ENCODE measurements at regions not wholly inside any gene's neighbourhood (a gene's known extent, or its start where the extent isn't known, plus 50 kb on each side); places are given as distances from the start of the nearest gene placed in this dataset.

GRCh38 chr15:70361106-70361505 is 263.4 kb upstream of the TLE3 start:
- DNase-seq = no peak

- no peak for DNase-seq
Measured at GRCh38 chr15:70358871-70359647, 261.3 kb upstream of the TLE3 start.

GRCh38 chr15:70358011-70358819 is 260.5 kb upstream of the TLE3 start:
- DNase-seq = no peak

- no peak for DNase-seq
Measured at GRCh38 chr15:70357453-70357852, 259.7 kb upstream of the TLE3 start.

GRCh38 chr15:70356919-70357318 is 259.2 kb upstream of the TLE3 start:
- no peak for DNase-seq

GRCh38 chr15:70356062-70356860 is 258.5 kb upstream of the TLE3 start:
- DNase-seq = no peak

GRCh38 chr15:70355275-70355795 is 257.6 kb upstream of the TLE3 start:
- no peak for DNase-seq

GRCh38 chr15:70354346-70354905 is 256.7 kb upstream of the TLE3 start:
- peak; percentile 31 for DNase-seq

GRCh38 chr15:70353606-70354345 is 256.1 kb upstream of the TLE3 start:
- DNase-seq = no peak

- no peak for DNase-seq
Measured at GRCh38 chr15:70351941-70352774, 254.4 kb upstream of the TLE3 start.

GRCh38 chr15:70351391-70351790 is 253.7 kb upstream of the TLE3 start:
- DNase-seq = no peak

- peak; percentile 96 for DNase-seq
Measured at GRCh38 chr15:70348581-70349344, 251.0 kb upstream of the TLE3 start.

GRCh38 chr15:70348226-70348543 is 250.5 kb upstream of the TLE3 start:
- DNase-seq = peak; percentile 21

- no peak for DNase-seq
Measured at GRCh38 chr15:70347321-70348225, 249.9 kb upstream of the TLE3 start.

GRCh38 chr15:70345251-70346019 is 247.7 kb upstream of the TLE3 start:
- DNase-seq = no peak

- DNase-seq = no peak
Measured at GRCh38 chr15:70344666-70345065, 246.9 kb upstream of the TLE3 start.

GRCh38 chr15:70343961-70344621 is 246.4 kb upstream of the TLE3 start:
- DNase-seq = no peak

Measured in MV-4-11 (cell line).